ENCODE measurements at regions not wholly inside any gene's neighbourhood (a gene's known extent, or its start where the extent isn't known, plus 50 kb on each side); places are given as distances from the start of the nearest gene placed in this dataset.
A peak's percentile ranks its signal among the peaks of the same experiment; 100 is the strongest.

DNA sequence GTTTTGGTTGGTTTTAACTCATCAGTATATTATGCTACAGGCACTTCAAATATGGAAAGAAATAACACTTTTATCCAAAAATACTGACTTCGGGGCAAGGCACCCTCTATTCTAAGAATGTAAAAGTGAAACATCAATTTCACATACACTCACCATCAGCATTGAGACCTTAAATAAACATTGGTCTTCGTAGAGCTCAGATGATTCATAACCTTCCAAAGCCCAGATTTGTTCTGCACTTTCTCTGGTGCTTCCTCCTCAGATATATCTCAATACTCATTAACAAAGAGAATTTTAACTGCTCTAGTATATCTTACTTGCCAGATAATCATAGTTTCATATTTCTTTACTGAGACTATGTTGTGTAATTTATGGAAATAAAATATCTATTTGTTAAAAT lies 794.3 kb downstream of the LIG4 start:
- no peak overlapping the region for H3K9ac ChIP-seq (ENCODE audit: low read length)

DNA sequence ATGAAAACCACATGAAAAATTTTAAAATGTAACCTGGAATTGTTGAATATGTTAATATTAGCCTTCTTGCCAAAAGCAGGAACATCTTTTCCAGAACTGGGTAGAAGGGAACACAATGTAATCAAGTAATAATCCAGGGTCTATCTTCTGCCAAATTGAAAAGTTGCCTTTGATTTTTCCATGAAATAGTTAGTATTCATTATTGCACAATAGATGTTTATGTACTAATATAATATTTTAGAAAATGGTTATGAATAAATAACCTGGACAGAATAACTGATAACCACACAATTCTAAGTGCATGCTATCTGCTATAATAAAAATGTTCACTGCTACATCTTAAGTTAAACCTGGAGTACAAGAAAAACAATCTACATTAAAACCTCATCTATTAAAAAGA lies 802.3 kb downstream of the LIG4 start:
- Histone ChIP-seq H3K14ac (ENCODE audit: low read length in 2 of 2) (no peak overlapping the region), H4K8ac (ENCODE audit: low read length) (no peak overlapping the region), H2BK12ac (ENCODE audit: low read length in 2 of 2) (no peak overlapping the region), H3K27me3 (ENCODE audit: control insufficient read depth in 1 of 2, insufficient read depth in 1 of 2, low read length in 2 of 2) (no peaks in the 10 kb centered on the region), H2BK120ac (ENCODE audit: low read depth, low read length) (no peak overlapping the region), H3K4ac (ENCODE audit: low read depth in 1 of 2, low read length in 2 of 2) (no peak overlapping the region), H4K91ac (ENCODE audit: low read length) (no peak overlapping the region), H2AFZ (ENCODE audit: low read depth, low read length) (no peak overlapping the region), H2BK5ac (ENCODE audit: low read depth, low read length, poor library complexity, severe bottlenecking) (no peak overlapping the region), H3K23ac (ENCODE audit: low read length in 2 of 2) (no peak overlapping the region), H3K9ac (ENCODE audit: low read length) (no peak overlapping the region), H3K4me1 (ENCODE audit: control insufficient read depth, insufficient read depth, low read depth, low read length) (no peaks in the 10 kb centered on the region), H3K27ac (ENCODE audit: low read length, poor library complexity, severe bottlenecking) (no peak overlapping the region), H3K79me1 (replicated peaks; ENCODE audit: low read length, poor library complexity, severe bottlenecking) (peaks cover 20% of the 10 kb centered on the region), H2AK5ac (ENCODE audit: low read length, severe bottlenecking) (no peak overlapping the region), H3K36me3 (ENCODE audit: control insufficient read depth in 1 of 2, insufficient read depth in 2 of 2, low read depth in 1 of 2, low read length in 2 of 2) (no peaks in the 10 kb centered on the region), H2BK15ac (ENCODE audit: low read depth, poor library complexity, severe bottlenecking) (no peak overlapping the region), H3K4me3 (ENCODE audit: insufficient read depth in 1 of 2, low read depth in 1 of 2, low read length in 2 of 2) (no peak overlapping the region), H3K9me3 (ENCODE audit: control insufficient read depth, low read length) (no peaks in the 10 kb centered on the region), H3K18ac (ENCODE audit: low read depth in 1 of 2, low read length in 2 of 2) (no peak overlapping the region), H3K4me2 (ENCODE audit: low read length, poor library complexity, severe bottlenecking) (no peak overlapping the region)
- DNase-seq = no peak

More for the DNA sequence above, 794.3 kb downstream of the LIG4 start:
- Histone ChIP-seq H3K79me1 (replicated peaks; ENCODE audit: low read length, poor library complexity, severe bottlenecking) (peaks cover 19% of the 10 kb centered on the region), H4K8ac (ENCODE audit: low read length) (no peak overlapping the region), H2AK5ac (ENCODE audit: low read length, severe bottlenecking) (no peak overlapping the region), H2BK15ac (ENCODE audit: low read depth, poor library complexity, severe bottlenecking) (no peak overlapping the region), H3K9me3 (ENCODE audit: control insufficient read depth, low read length) (no peaks in the 10 kb centered on the region), H3K14ac (ENCODE audit: low read length in 2 of 2) (no peak overlapping the region), H3K27ac (ENCODE audit: low read length, poor library complexity, severe bottlenecking) (no peak overlapping the region), H3K27me3 (ENCODE audit: control insufficient read depth in 1 of 2, insufficient read depth in 1 of 2, low read length in 2 of 2) (no peaks in the 10 kb centered on the region), H3K18ac (ENCODE audit: low read depth in 1 of 2, low read length in 2 of 2) (no peak overlapping the region), H2BK5ac (ENCODE audit: low read depth, low read length, poor library complexity, severe bottlenecking) (no peak overlapping the region), H3K36me3 (ENCODE audit: control insufficient read depth in 1 of 2, insufficient read depth in 2 of 2, low read depth in 1 of 2, low read length in 2 of 2) (no peaks in the 10 kb centered on the region), H3K4me3 (ENCODE audit: insufficient read depth in 1 of 2, low read depth in 1 of 2, low read length in 2 of 2) (no peak overlapping the region), H4K91ac (ENCODE audit: low read length) (no peak overlapping the region), H3K4me2 (ENCODE audit: low read length, poor library complexity, severe bottlenecking) (no peak overlapping the region), H2BK120ac (ENCODE audit: low read depth, low read length) (no peak overlapping the region), H2BK12ac (ENCODE audit: low read length in 2 of 2) (no peak overlapping the region), H3K23ac (ENCODE audit: low read length in 2 of 2) (no peak overlapping the region), H3K4ac (ENCODE audit: low read depth in 1 of 2, low read length in 2 of 2) (no peak overlapping the region), H2AFZ (ENCODE audit: low read depth, low read length) (no peak overlapping the region), H3K4me1 (ENCODE audit: control insufficient read depth, insufficient read depth, low read depth, low read length) (peaks cover 2% of the 10 kb centered on the region)
- peak; percentile 78 for DNase-seq
- WGBS = 5% methylated on average over 2 of the region's 2 CpGs

DNA sequence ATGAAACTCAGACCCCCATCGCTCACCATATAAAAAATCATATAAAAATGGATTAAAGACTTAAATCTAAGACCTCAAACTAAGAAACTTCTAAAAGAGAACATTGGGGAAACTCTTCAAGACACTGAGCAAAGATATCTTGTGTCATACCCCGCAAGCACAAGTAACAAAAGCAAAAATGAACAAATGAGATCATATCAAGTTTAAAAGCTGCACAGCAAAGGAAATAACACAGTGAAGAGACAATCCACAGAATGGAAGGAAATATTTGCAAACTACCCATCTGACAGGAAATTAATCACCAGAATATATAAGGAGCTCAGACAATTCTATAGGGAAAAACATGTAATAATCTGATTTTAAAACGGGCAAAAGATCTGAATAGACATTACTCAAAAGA lies 808.3 kb downstream of the LIG4 start:
- no peak overlapping the region for H2AK5ac ChIP-seq (ENCODE audit: low read length, severe bottlenecking)
- WGBS = 95% methylated on average over 2 of the region's 3 CpGs
- no peak overlapping the region for H2BK120ac ChIP-seq (ENCODE audit: low read depth, low read length)
- no peak overlapping the region for H3K4me2 ChIP-seq (ENCODE audit: low read length, poor library complexity, severe bottlenecking)
- H2AFZ ChIP-seq (ENCODE audit: low read depth, low read length) = no peak overlapping the region
- no peak overlapping the region for H2BK15ac ChIP-seq (ENCODE audit: low read depth, poor library complexity, severe bottlenecking)
- no peak overlapping the region for H2BK5ac ChIP-seq (ENCODE audit: low read depth, low read length, poor library complexity, severe bottlenecking)
- no peak overlapping the region for H2BK12ac ChIP-seq (ENCODE audit: low read length in 2 of 2)
- H4K8ac ChIP-seq (ENCODE audit: low read length) = no peak overlapping the region
- H3K18ac ChIP-seq (ENCODE audit: low read depth in 1 of 2, low read length in 2 of 2) = no peak overlapping the region
- no peak for DNase-seq
- H3K79me1 ChIP-seq (replicated peaks; ENCODE audit: low read length, poor library complexity, severe bottlenecking) = peaks cover 21% of the 10 kb centered on the region
- H3K27me3 ChIP-seq (ENCODE audit: control insufficient read depth in 1 of 2, insufficient read depth in 1 of 2, low read length in 2 of 2) = no peaks in the 10 kb centered on the region
- no peak overlapping the region for H3K9ac ChIP-seq (ENCODE audit: low read length)
- no peak overlapping the region for H3K23ac ChIP-seq (ENCODE audit: low read length in 2 of 2)
- H3K14ac ChIP-seq (ENCODE audit: low read length in 2 of 2) = no peak overlapping the region
- no peak overlapping the region for H3K4ac ChIP-seq (ENCODE audit: low read depth in 1 of 2, low read length in 2 of 2)
- H4K91ac ChIP-seq (ENCODE audit: low read length) = no peak overlapping the region
- peaks cover 7% of the 10 kb centered on the region for H3K9me3 ChIP-seq (ENCODE audit: control insufficient read depth, low read length)
- H3K4me3 ChIP-seq (ENCODE audit: insufficient read depth in 1 of 2, low read depth in 1 of 2, low read length in 2 of 2) = no peak overlapping the region
- H3K36me3 ChIP-seq (ENCODE audit: control insufficient read depth in 1 of 2, insufficient read depth in 2 of 2, low read depth in 1 of 2, low read length in 2 of 2) = no peaks in the 10 kb centered on the region
- H3K4me1 ChIP-seq (ENCODE audit: control insufficient read depth, insufficient read depth, low read depth, low read length) = no peaks in the 10 kb centered on the region
- H3K27ac ChIP-seq (ENCODE audit: low read length, poor library complexity, severe bottlenecking) = no peak overlapping the region

DNA sequence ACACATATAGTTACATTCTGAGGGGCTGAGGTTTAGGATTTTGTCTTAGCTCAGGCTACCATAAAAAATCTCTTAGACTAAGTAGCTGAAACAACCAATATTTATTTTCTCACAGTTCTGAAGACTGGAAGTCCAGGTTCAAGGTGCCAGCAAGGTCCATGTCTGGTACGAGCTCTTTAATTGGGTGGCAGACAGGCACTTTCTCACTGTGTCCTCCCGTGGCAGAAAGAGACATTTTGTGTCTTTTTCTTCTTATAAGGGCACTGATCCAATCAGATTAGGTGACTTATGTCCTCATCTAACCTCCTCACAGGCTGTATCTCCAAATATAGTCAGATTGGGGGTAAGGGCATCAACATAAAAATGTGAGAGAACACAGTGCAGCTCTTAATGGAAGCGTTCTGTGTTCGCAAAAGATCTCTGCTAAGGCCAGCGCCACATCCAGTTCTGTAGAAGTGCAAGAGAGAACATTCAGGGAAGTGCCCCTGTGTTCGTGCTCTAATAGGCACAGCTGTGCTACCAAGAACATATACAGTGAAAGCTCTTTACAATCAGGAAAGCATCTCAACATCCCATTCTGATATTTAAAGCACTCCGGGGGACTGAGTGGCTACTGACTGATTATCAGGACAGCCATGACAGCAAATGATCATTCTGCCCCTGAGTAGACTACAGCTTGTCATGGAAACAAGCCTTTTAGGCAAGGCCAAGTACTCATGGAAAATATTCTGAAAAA lies 819.2 kb downstream of the LIG4 start:
- Histone ChIP-seq H3K4me3 (ENCODE audit: insufficient read depth in 1 of 2, low read depth in 1 of 2, low read length in 2 of 2) (no peak overlapping the region), H2BK15ac (ENCODE audit: low read depth, poor library complexity, severe bottlenecking) (no peak overlapping the region), H3K9me3 (ENCODE audit: control insufficient read depth, low read length) (no peaks in the 10 kb centered on the region), H3K14ac (ENCODE audit: low read length in 2 of 2) (no peak overlapping the region), H2BK5ac (ENCODE audit: low read depth, low read length, poor library complexity, severe bottlenecking) (no peak overlapping the region), H2AK5ac (ENCODE audit: low read length, severe bottlenecking) (no peak overlapping the region), H3K36me3 (ENCODE audit: control insufficient read depth in 1 of 2, insufficient read depth in 2 of 2, low read depth in 1 of 2, low read length in 2 of 2) (no peaks in the 10 kb centered on the region), H3K27me3 (ENCODE audit: control insufficient read depth in 1 of 2, insufficient read depth in 1 of 2, low read length in 2 of 2) (no peaks in the 10 kb centered on the region), H3K4me2 (ENCODE audit: low read length, poor library complexity, severe bottlenecking) (no peak overlapping the region), H4K8ac (ENCODE audit: low read length) (no peak overlapping the region), H3K79me1 (replicated peaks; ENCODE audit: low read length, poor library complexity, severe bottlenecking) (peaks cover 32% of the 10 kb centered on the region), H3K4ac (ENCODE audit: low read depth in 1 of 2, low read length in 2 of 2) (no peak overlapping the region), H3K23ac (ENCODE audit: low read length in 2 of 2) (no peak overlapping the region), H3K27ac (ENCODE audit: low read length, poor library complexity, severe bottlenecking) (no peak overlapping the region), H2BK12ac (ENCODE audit: low read length in 2 of 2) (no peak overlapping the region), H4K91ac (ENCODE audit: low read length) (no peak overlapping the region), H2AFZ (ENCODE audit: low read depth, low read length) (no peak overlapping the region), H3K9ac (ENCODE audit: low read length) (no peak overlapping the region), H3K4me1 (ENCODE audit: control insufficient read depth, insufficient read depth, low read depth, low read length) (no peaks in the 10 kb centered on the region), H2BK120ac (ENCODE audit: low read depth, low read length) (no peak overlapping the region), H3K18ac (ENCODE audit: low read depth in 1 of 2, low read length in 2 of 2) (no peak overlapping the region)
- no peak for DNase-seq
- WGBS = 91% methylated on average over 7 of the region's 7 CpGs

Data from mesenchymal stem cell (in vitro differentiated cells and primary cell).